ENCODE measurements at regions not wholly inside any gene's neighbourhood (a gene's known extent, or its start where the extent isn't known, plus 50 kb on each side); places are given as distances from the start of the nearest gene placed in this dataset.

DNA sequence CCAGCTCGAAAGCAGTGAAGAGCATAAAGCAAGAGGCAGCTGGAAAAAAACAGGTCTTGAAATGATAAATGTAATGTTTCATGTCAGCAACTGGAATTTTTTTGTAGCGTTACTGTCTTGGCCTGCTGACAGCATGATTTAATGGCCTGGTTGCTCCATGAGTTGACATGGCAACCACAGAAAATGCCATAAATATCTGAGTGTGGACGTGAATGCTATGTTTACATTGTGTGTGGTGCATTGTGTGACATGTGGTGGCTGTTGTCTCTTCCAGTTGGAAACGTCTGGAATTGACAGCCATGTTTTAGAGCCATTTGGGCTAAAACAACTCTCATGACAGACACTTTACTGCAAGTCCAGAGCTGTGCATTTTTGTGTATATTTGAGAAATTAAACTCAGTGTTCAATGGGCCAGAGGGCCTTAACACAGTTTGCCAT is 170.0 kb downstream of the FOXA2 start (continued):
- TF ChIP-seq STAT5B (CRISPR knock-in tag; IDR thresholded peaks at IDR 0.05): no peak
- no peak for TF ChIP-seq PURB (CRISPR knock-in tag; IDR thresholded peaks at IDR 0.05; ENCODE audit: low read depth)
- TF ChIP-seq ZNF146 (CRISPR knock-in tag; IDR thresholded peaks at IDR 0.05; ENCODE audit: unreplicated experiment): no peak
- TF ChIP-seq MIER1 (IDR thresholded peaks at IDR 0.05; ENCODE audit: low read depth): no peak
- TF ChIP-seq, protein P1, sequence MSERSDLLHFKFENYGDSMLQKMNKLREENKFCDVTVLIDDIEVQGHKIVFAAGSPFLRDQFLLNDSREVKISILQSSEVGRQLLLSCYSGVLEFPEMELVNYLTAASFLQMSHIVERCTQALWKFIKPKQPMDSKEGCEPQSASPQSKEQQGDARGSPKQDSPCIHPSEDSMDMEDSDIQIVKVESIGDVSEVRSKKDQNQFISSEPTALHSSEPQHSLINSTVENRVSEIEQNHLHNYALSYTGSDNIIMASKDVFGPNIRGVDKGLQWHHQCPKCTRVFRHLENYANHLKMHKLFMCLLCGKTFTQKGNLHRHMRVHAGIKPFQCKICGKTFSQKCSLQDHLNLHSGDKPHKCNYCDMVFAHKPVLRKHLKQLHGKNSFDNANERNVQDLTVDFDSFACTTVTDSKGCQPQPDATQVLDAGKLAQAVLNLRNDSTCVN (CRISPR knock-in tag; IDR thresholded peaks at IDR 0.05): no peak
- no peak for TF ChIP-seq ZNF347 (CRISPR knock-in tag; IDR thresholded peaks at IDR 0.05; ENCODE audit: low read depth)
- TF ChIP-seq MNT (conservative IDR thresholded peaks at IDR 0.05): peak; percentile 78 to 84
- peak; percentile 83; the same call in 1 of the 2 replicates for TF ChIP-seq HIVEP1 (CRISPR knock-in tag; IDR thresholded peaks at IDR 0.05)
- no peak for TF ChIP-seq KDM2B (CRISPR knock-in tag; IDR thresholded peaks at IDR 0.05)
- TF ChIP-seq HDAC2 (IDR thresholded peaks at IDR 0.05): no peak; the same call in 1 of the 2 replicates
- TF ChIP-seq ZNF140 (CRISPR knock-in tag; IDR thresholded peaks at IDR 0.05): 0 out of 2 replicates have a peak, but pooled peaks have one; percentile 37
- no peak for TF ChIP-seq POLR3G (IDR thresholded peaks at IDR 0.05; ENCODE audit: extremely low read depth, insufficient read length, insufficient replicate concordance)
- TF ChIP-seq NCOA2 (IDR thresholded peaks at IDR 0.05; ENCODE audit: partially characterized antibody in 2 of 2): no peak
- TF ChIP-seq SIX5 (IDR thresholded peaks at IDR 0.05; ENCODE audit: borderline replicate concordance in 1 of 2, insufficient read depth in 1 of 2, low read depth in 1 of 2, low read length in 2 of 2): no peak
- TF ChIP-seq ZNF717 (CRISPR knock-in tag; IDR thresholded peaks at IDR 0.05): no peak
- TF ChIP-seq GTF2E2 (tag; IDR thresholded peaks at IDR 0.05): no peak
- TF ChIP-seq HDAC3 (IDR thresholded peaks at IDR 0.05; ENCODE audit: borderline replicate concordance, partially characterized antibody): no peak

Data from K562 (cell line).